HepG2 (cell line): ENCODE measurements at regions not wholly inside any gene's neighbourhood (a gene's known extent, or its start where the extent isn't known, plus 50 kb on each side); places are given as distances from the start of the nearest gene placed in this dataset.

Experiments
- ATAC-seq: fragments of 200-7000 bp; cut with Tn5 transposase; 3 replicates; pipeline ENCODE4 v1.9.1; 2020; ENCODE audit warnings: mild to moderate bottlenecking, moderate library complexity
- BruUV-seq: library from RNA; stranded (reverse); fragments of 400-500 nt; replicated peaks from 2 replicates; lab custom pipeline; 2021; lab: Mats Ljungman, UMichigan
- CTCF ChIA-PET: fragments of 300-600 bp; formaldehyde crosslinking; extraction: SDS; loops from one replicate; lab custom pipeline; 2021; ENCODE audit warnings: low total read pairs, inconsistent platforms, low intra/inter-chr PET ratio; lab: Yijun Ruan, JAX
- POLR2A ChIA-PET: fragments of 350-600 bp; sonication (Branson Sonifier 250); formaldehyde crosslinking; loops from one replicate; lab custom pipeline; 2020; ENCODE audit warnings: antibody characterized with exemption, inconsistent platforms; lab: Yijun Ruan, JAX
- DNase-seq: peaks from one replicate; pipeline ENCODE4 v3.0.0-alpha.2; 2015; ENCODE audit warnings: low spot score
- FAIRE-seq: peaks from 3 replicates; lab custom pipeline; 2011; peaks lifted over from hg19 to GRCh38; lab: Jason Lieb, UNC
- H2AFZ ChIP-seq: one replicate; pipeline ENCODE4 v1.6.1; 2011; ENCODE audit warnings: low read length, inconsistent platforms
- H3K27ac ChIP-seq: fragments of 300-600 bp; 3 replicates; pipeline ENCODE4 v1.8.0; 2011; ENCODE audit warnings: mixed run types, mild to moderate bottlenecking, mixed read lengths, low read length, inconsistent platforms; ENCODE audit not compliant: insufficient read depth; ENCODE audit errors: extremely low read length
- H3K27me3 ChIP-seq, 2 experiments: fragments of 200-600 bp in 1 of 2; 2 replicates in 1 of 2; 3 replicates in 1 of 2; pipeline versions ENCODE4 v1.6.0 to v1.8.0; 2011; ENCODE audit warnings: low read length in 2 of 2, mild to moderate bottlenecking in 2 of 2, moderate library complexity in 2 of 2, inconsistent platforms in 1 of 2; ENCODE audit not compliant: insufficient read depth in 2 of 2, control insufficient read depth in 1 of 2
- H3K36me3 ChIP-seq, 2 experiments: fragments of 200-600 bp in 1 of 2; replicated peaks in 1 of 2; 2 replicates in 1 of 2; 3 replicates in 1 of 2; pipeline versions ENCODE4 v1.5.1 to v1.8.0; 2011; ENCODE audit warnings: low read length in 2 of 2, inconsistent platforms in 1 of 2; ENCODE audit not compliant: insufficient read depth in 2 of 2, control insufficient read depth in 1 of 2
- H3K4me1 ChIP-seq: 2 replicates; pipeline ENCODE4 v1.5.1; 2012; ENCODE audit warnings: low read length, inconsistent platforms; ENCODE audit not compliant: insufficient read depth
- H3K4me2 ChIP-seq: 2 replicates; pipeline ENCODE4 v1.6.0; 2011; ENCODE audit warnings: low read depth, low read length, inconsistent platforms
- H3K4me3 ChIP-seq, 3 experiments: fragments of 200-600 bp in 1 of 3; sonication (generic), shearing (Covaris generic) in 1 of 3; replicated peaks in 1 of 3; 2 replicates each; pipeline ENCODE4 v1.5.1; 2011 to 2016; ENCODE audit warnings: low read length in 3 of 3, inconsistent platforms in 2 of 3, low read depth in 2 of 3, mild to moderate bottlenecking in 2 of 3, control low read depth in 1 of 3, mixed read lengths in 1 of 3; ENCODE audit not compliant: insufficient read depth in 1 of 3
- H3K79me2 ChIP-seq: one replicate; pipeline ENCODE4 v1.6.1; 2011; ENCODE audit warnings: low read length, inconsistent platforms; ENCODE audit not compliant: insufficient read depth
- H3K9ac ChIP-seq: 2 replicates; pipeline ENCODE4 v1.6.0; 2011; ENCODE audit warnings: mild to moderate bottlenecking, low read depth, low read length, inconsistent platforms; ENCODE audit not compliant: insufficient read depth
- H3K9me3 ChIP-seq: 2 replicates; pipeline ENCODE4 v1.5.1; 2012; ENCODE audit warnings: mild to moderate bottlenecking, low read length
- H4K20me1 ChIP-seq: 2 replicates; pipeline ENCODE4 v1.6.0; 2011; ENCODE audit warnings: inconsistent platforms, mild to moderate bottlenecking, low read length, moderate library complexity; ENCODE audit not compliant: insufficient read depth
- CHCHD3 ChIP-seq: sonication (generic); formaldehyde crosslinking; IDR thresholded peaks from 2 replicates; pipeline ENCODE4 v1.8.0; 2022; ENCODE audit warnings: mild to moderate bottlenecking, missing genetic modification reagents, moderate library complexity
- GATAD2A ChIP-seq: IDR thresholded peaks from 2 replicates; pipeline ENCODE4 v1.6.1; 2016
- HMGXB3 ChIP-seq: sonication (generic); formaldehyde crosslinking; IDR thresholded peaks from 2 replicates; pipeline ENCODE4 v1.4.0; 2020; ENCODE audit warnings: missing genetic modification reagents, borderline replicate concordance
- HOXA5 ChIP-seq: sonication (generic); formaldehyde crosslinking; IDR thresholded peaks from 2 replicates; pipeline ENCODE4 v1.4.0; 2020; ENCODE audit warnings: missing genetic modification reagents
- ISX ChIP-seq: sonication (generic); formaldehyde crosslinking; conservative IDR thresholded peaks from 2 replicates; pipeline ENCODE4 v1.5.0; 2020; ENCODE audit warnings: missing genetic modification reagents
- KLF6 ChIP-seq: IDR thresholded peaks from 2 replicates; pipeline ENCODE4 v1.8.0; 2016; ENCODE audit warnings: missing biosample characterization, missing genetic modification reagents
- PHF5A ChIP-seq: IDR thresholded peaks from one replicate; pipeline ENCODE4 v1.6.1; 2018; ENCODE audit warnings: low read depth, missing genetic modification reagents; ENCODE audit not compliant: unreplicated experiment
- PRPF4 ChIP-seq: fragments of 200-400 bp; formaldehyde crosslinking; IDR thresholded peaks from 2 replicates; pipeline ENCODE4 v1.6.1; 2016; ENCODE audit warnings: low read length, low read depth; ENCODE audit not compliant: poor library complexity, severe bottlenecking
- RARG ChIP-seq: sonication (generic); formaldehyde crosslinking; IDR thresholded peaks from 2 replicates; pipeline ENCODE4 v1.4.0; 2020; ENCODE audit warnings: low read depth, mild to moderate bottlenecking, missing genetic modification reagents
- SMARCC2 ChIP-seq: fragments of 450-650 bp; IDR thresholded peaks from 2 replicates; pipeline ENCODE4 v1.6.1; 2017; ENCODE audit warnings: antibody characterized with exemption, mild to moderate bottlenecking
- SUZ12 ChIP-seq: fragments of 150-350 bp; IDR thresholded peaks from 2 replicates; pipeline ENCODE4 v1.6.1; 2014; ENCODE audit warnings: low read depth, low read length
- TAF15 ChIP-seq: fragments of 200-400 bp; formaldehyde crosslinking; IDR thresholded peaks from one replicate; pipeline ENCODE4 v1.6.1; 2018; ENCODE audit warnings: mild to moderate bottlenecking, low read depth, low read length; ENCODE audit not compliant: poor library complexity, severe bottlenecking
- TBP ChIP-seq: sonication (generic); formaldehyde crosslinking; IDR thresholded peaks from 2 replicates; pipeline ENCODE4 v1.5.0; 2020; ENCODE audit warnings: missing genetic modification reagents
- TCF7L2 ChIP-seq: IDR thresholded peaks from 2 replicates; pipeline ENCODE4 v1.6.1; 2011; ENCODE audit warnings: mild to moderate bottlenecking, low read depth, low read length, moderate library complexity
- TP53 ChIP-seq: sonication (generic); formaldehyde crosslinking; conservative IDR thresholded peaks from 2 replicates; pipeline ENCODE4 v1.4.0; 2020; ENCODE audit warnings: missing genetic modification reagents
- ZMYM3 ChIP-seq: sonication (generic); formaldehyde crosslinking; IDR thresholded peaks from 2 replicates; pipeline ENCODE4 v1.5.1; 2020; ENCODE audit warnings: mild to moderate bottlenecking, missing genetic modification reagents
- ZNF136 ChIP-seq: sonication (generic); formaldehyde crosslinking; IDR thresholded peaks from 2 replicates; pipeline ENCODE4 v1.8.1; 2022; ENCODE audit warnings: low read depth, mild to moderate bottlenecking, moderate library complexity, missing genetic modification reagents
- ZNF687 ChIP-seq: sonication (generic); formaldehyde crosslinking; IDR thresholded peaks from 2 replicates; pipeline ENCODE4 v1.5.1; 2020; ENCODE audit warnings: mild to moderate bottlenecking, missing genetic modification reagents, moderate library complexity
- ZNF841 ChIP-seq: sonication (generic); formaldehyde crosslinking; IDR thresholded peaks from 2 replicates; pipeline ENCODE4 v1.8.1; 2023; ENCODE audit warnings: missing genetic modification reagents, borderline replicate concordance
- WGBS: methylation state at CpG from one replicate; pipeline ENCODE4 v1.1.6; 2017; ENCODE audit warnings: low lambda C conversion rate; 5-methylcytosine and 5-hydroxymethylcytosine counted together
- in situ Hi-C: cut with HindIII; loops from 2 replicates; pipeline ENCODE4 v1.10.0; 2017; ENCODE audit warnings: low pct_unique_long_range_greater_than_20kb; ENCODE audit not compliant: extremely low pct_ligation_motif_present
- intact Hi-C: fragments of 100-400 bp; cut with micrococcal nuclease; formaldehyde crosslinking; loops from one replicate; pipeline ENCODE4 v1.10.0; 2022; ENCODE audit not compliant: unreplicated experiment

- no peak for TF ChIP-seq GATAD2A (CRISPR knock-in tag)
- no peak for TF ChIP-seq ISX (CRISPR knock-in tag)
- TF ChIP-seq TP53: no peak
- TF ChIP-seq ZMYM3 (CRISPR knock-in tag): no peak
- TF ChIP-seq SMARCC2: no peak
- no peak for TF ChIP-seq ZNF136 (CRISPR knock-in tag)
- no peak for TF ChIP-seq PRPF4
- TF ChIP-seq ZNF687 (CRISPR knock-in tag): no peak
- no peak for TF ChIP-seq SUZ12
- TF ChIP-seq TBP (CRISPR knock-in tag): no peak
- no peak for TF ChIP-seq ZNF841 (CRISPR knock-in tag)
- TF ChIP-seq CHCHD3: no peak
- TF ChIP-seq, all 625 proteins: peak for 0
Observed at GRCh38 chr13:112261924-112262323, 114.2 kb upstream of the SPACA7 start (continued).

GRCh38 chr13:112263152-112263551 is 113.0 kb upstream of the SPACA7 start:
- no peak for FAIRE-seq
- no TSS peak for BruUV-seq
- TF ChIP-seq RARG (CRISPR knock-in tag) (no peak), SMARCC2 (no peak), KLF6 (no peak), TCF7L2 (no peak), TAF15 (no peak), PHF5A (no peak), HMGXB3 (CRISPR knock-in tag) (no peak), HOXA5 (CRISPR knock-in tag) (no peak)

More at GRCh38 chr13:112263152-112263551, 113.0 kb upstream of the SPACA7 start:
- H3K4me3 ChIP-seq: no peak overlapping the region
- DNase-seq (no peak), ATAC-seq (no peak)
- no peaks in the 10 kb centered on the region for H3K79me2 ChIP-seq
- H3K4me2 ChIP-seq: no peak overlapping the region
- ChIA-PET CTCF (no interaction called here), POLR2A (no interaction called here)
- WGBS: 14% methylated on average over 3 of the region's 7 CpGs
- no peak overlapping the region for H3K9ac ChIP-seq
- in situ Hi-C loops (no loop called here), intact Hi-C loops (no loop called here)
- no peak overlapping the region for H2AFZ ChIP-seq
- peaks cover 2 to 37% of the 10 kb centered on the region in 2 experiments; a peak in 2 of 5 replicates for H3K27me3 ChIP-seq
- H3K9me3 ChIP-seq: no peaks in the 10 kb centered on the region
- no peaks in the 10 kb centered on the region for H4K20me1 ChIP-seq
- H3K4me1 ChIP-seq: no peaks in the 10 kb centered on the region
- H3K27ac ChIP-seq: no peak overlapping the region
- H3K36me3 ChIP-seq: no peaks in the 10 kb centered on the region
